GM23248 (cell line): ENCODE measurements at regions not wholly inside any gene's neighbourhood (a gene's known extent, or its start where the extent isn't known, plus 50 kb on each side); places are given as distances from the start of the nearest gene placed in this dataset.

Experiments
- EZH2 ChIP-seq: fragments of 200-600 bp; sonication (generic); IDR thresholded peaks from 2 replicates; pipeline ENCODE4 v1.6.1; 2018; ENCODE audit warnings: antibody characterized with exemption, mild to moderate bottlenecking; ENCODE audit not compliant: insufficient read depth, poor library complexity, severe bottlenecking
- EZH2phosphoT487 ChIP-seq: fragments of 200-600 bp; sonication (generic); IDR thresholded peaks from 2 replicates; pipeline ENCODE4 v1.6.1; 2018; ENCODE audit warnings: antibody characterized with exemption, moderate library complexity, mild to moderate bottlenecking, low read depth; ENCODE audit not compliant: insufficient read depth

GRCh38 chr13:63297163-63297562 is 1881.5 kb upstream of the PCDH20 start:
- TF ChIP-seq EZH2 (no peak), EZH2phosphoT487 (no peak)
